GM21381 (cell line): ENCODE measurements at regions not wholly inside any gene's neighbourhood (a gene's known extent, or its start where the extent isn't known, plus 50 kb on each side); places are given as distances from the start of the nearest gene placed in this dataset.

Source experiments
- ATAC-seq: cut with Tn5 transposase; IDR thresholded peaks from one replicate; pipeline ENCODE4 v1.9.1; 2021; ENCODE audit warnings: mild to moderate bottlenecking, moderate library complexity; ENCODE audit not compliant: unreplicated experiment

- no peak for ATAC-seq
Observed at GRCh38 chr2:155215037-155215707, 516.7 kb downstream of the KCNJ3 start.

DNA sequence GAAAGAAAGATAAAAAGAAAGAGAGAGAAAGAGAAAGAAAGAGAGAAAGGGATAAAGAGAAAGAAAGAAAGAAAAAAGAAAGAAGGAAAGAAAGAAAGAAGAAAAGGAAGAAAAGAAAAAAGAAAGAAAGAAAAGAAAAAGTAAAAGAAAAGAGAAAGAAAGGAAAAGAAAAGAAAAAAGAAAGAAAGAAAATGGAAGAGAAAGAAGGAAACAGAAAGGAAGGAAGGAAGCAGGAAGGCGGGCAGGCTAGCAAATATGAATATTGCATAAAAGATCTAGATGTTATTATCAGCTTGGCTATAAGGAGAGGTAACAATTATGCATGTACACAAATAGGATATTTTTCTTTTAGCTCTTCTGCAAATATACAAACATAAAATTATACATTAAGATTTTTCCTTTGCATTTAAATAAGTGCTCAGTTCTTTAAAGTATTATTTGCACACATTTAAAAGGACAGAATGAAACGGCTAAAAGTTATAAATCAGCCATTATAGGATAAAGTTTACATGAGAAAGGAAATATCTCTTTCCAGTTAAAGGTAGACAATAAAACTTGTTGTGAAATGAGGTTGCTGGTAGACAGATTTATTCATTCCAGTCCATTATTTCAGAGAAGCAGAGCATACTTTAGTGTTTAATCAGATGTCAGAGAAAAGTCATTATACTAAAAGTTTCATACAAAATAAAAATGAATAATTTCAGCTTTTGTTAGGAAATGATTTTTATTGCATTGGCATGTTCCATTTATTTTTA, 511.4 kb downstream of the KCNJ3 start:
- ATAC-seq = no peak

- ATAC-seq = no peak
Observed at GRCh38 chr2:155203178-155203577, 504.7 kb downstream of the KCNJ3 start.

DNA sequence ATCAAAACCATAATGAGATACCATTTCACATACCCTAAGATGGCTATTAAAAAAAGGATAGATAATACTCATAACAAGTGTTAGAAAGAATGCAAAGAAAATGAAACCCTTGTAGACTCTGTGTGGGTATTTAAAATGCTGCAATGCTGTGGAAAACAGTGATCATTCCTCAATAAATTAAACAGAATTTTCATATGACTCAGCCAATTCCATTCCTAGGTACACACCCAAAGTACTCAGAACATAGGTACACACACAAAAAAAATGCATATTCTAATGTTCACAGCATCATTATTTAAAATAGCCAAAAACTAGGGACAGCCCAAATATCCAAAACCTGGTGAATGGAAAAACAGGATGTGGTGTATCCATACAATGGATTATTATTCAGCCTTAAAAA, 502.3 kb downstream of the KCNJ3 start:
- ATAC-seq = no peak

DNA sequence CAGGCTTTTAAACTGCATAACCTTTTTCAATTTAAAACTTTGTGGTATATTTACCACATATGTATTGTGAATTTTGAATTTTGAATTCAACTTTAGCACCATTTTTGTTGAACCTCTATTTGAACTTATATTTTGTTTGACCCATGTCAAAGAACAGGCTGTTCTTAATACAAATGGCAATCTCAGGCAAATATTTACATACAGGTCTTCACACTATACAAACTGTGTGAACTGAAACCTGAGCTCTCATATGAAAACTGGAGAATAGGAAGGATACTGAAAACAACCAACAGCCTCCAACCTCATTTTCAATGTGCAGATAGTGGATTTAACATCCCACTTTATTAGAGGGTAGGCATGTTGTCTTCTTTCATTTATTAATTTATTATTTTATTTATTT, 491.8 kb downstream of the KCNJ3 start:
- no peak for ATAC-seq

- ATAC-seq = no peak
Observed at GRCh38 chr2:155178921-155179320, 480.4 kb downstream of the KCNJ3 start.

DNA sequence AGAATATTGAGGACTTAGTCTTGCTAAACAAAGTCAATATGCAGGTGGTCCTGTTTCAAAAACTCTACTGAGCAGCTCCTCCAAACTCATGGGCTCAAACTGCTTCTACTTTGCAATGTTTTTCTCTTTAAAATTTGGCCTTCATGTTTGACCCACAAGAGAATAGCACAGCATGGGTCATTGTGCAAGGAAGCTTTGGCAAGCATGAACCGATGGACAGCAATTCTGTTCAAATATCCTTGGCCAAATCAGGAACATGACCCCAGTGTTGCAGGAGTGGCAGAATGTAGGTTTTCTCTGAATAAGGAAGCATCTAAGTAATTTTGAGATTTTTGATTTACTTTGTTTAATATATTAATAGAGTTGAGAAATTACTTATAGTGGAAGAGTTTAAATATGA, 477.9 kb downstream of the KCNJ3 start:
- ATAC-seq = no peak

DNA sequence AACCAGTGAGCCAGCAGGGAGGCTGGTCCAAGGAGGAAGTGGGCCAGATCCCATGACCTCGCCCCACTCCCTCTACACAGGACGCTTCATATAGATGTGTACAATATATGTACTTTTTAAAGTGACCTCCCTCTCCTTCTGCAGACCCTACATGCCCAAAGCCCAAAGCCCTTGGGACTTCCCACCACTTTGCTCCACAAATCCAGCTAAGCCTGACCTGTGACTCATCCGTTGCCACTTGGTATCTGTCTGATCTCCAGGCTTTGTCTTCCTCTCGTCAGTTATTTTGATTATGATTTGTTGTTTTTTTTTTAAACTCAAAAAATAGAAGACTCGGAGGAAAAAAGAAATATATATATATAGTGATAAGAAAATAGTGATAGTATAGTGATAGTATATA, 470.8 kb downstream of the KCNJ3 start:
- ATAC-seq = no peak

DNA sequence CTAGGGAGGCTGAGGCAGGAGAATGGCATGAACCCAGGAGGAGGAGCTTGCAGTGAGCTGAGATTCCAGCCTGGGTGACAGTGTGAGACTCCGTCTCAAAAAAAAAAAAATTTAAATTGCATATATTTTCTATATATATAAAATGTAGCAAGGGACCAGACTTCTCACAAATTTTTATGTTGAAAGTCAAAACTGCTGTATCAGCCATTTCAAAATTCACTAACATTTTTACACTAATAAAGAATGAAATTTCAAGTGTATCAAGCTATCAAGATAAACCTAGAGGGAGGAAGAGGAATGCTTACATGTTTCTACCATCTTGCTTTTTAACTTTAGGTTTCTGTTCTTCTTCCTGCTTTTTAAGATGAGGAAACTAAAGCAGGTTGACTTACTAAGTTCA, 464.0 kb downstream of the KCNJ3 start:
- no peak for ATAC-seq

- no peak for ATAC-seq
Observed at GRCh38 chr2:155161314-155161713, 462.8 kb downstream of the KCNJ3 start.

GRCh38 chr2:155157711-155158110, 459.2 kb downstream of the KCNJ3 start:
- no peak for ATAC-seq

- no peak for ATAC-seq
Observed at GRCh38 chr2:155157065-155157464, 458.6 kb downstream of the KCNJ3 start.

- ATAC-seq = no peak
Observed at GRCh38 chr2:155151945-155152344, 453.4 kb downstream of the KCNJ3 start.

GRCh38 chr2:155151472-155151871, 453.0 kb downstream of the KCNJ3 start:
- no peak for ATAC-seq

DNA sequence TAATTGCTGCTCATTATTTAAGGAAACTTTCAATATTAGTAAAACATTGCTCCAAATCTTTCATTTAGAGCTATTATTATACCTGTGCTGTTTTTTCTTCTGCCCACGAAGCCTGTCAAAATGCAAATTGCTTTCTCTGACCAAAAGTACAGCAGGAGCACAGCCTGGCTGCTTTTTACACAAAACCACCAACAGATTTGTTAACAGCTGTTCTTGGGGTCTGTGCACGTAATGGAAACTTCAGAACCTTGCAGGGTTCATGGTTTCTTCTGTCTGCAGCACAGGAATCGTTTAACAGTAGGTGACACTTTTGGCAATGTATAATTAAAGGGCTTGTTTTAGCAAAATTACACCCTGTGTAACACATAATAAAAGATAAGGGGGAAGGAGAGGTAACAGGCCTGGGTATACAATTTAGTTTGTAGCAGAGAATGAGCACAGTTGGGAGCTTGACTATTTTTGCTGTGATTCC, 447.3 kb downstream of the KCNJ3 start:
- ATAC-seq = peak; percentile 92

GRCh38 chr2:155141418-155141817, 442.9 kb downstream of the KCNJ3 start:
- ATAC-seq = peak; percentile 36

- ATAC-seq = no peak
Observed at GRCh38 chr2:155125585-155126230, 427.2 kb downstream of the KCNJ3 start.

DNA sequence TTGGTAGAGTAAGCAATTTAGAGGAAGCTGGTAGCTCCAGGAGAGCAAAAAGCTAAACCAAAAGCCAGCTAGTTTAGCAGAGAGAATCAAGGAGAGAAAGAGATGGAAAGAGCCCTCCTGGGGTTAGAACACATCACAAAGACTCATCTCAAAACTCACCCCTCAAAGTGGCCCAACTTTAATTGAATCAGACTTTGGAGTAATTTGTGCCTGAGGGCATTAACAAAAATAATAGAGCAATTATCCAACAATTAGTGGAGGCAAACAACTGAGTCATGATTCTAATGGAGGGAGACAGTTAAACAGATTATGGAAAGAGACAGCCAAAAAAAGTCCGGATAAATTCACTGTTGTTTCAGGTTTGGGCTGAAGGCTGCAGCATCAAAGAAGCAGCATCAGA, 417.4 kb downstream of the KCNJ3 start:
- no peak for ATAC-seq

GRCh38 chr2:155111070-155111469, 412.6 kb downstream of the KCNJ3 start:
- ATAC-seq = no peak

- no peak for ATAC-seq
Observed at GRCh38 chr2:155109527-155109926, 411.0 kb downstream of the KCNJ3 start.

- no peak for ATAC-seq
Observed at GRCh38 chr2:155100261-155100660, 401.8 kb downstream of the KCNJ3 start.

DNA sequence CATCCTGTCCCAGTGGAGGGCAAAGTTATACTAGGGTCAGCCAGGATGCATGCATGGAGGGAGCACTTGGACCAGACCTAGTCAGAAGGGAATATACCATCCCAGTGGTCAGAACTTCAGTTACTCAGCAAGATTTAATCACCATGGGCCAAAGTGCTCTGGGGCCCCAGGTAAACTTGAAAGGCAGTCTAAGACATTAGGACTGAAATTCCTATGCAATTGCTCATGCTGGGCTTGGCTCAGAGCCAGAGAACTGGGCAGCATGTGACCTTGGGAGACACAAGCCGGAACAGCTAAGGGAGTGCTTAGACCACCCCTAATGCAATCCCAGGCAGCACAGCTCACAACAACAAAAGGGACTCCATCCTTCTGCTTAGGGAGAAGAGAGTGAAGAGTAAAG, 401.3 kb downstream of the KCNJ3 start:
- ATAC-seq = no peak
